ENCODE measurements at regions not wholly inside any gene's neighbourhood (a gene's known extent, or its start where the extent isn't known, plus 50 kb on each side); places are given as distances from the start of the nearest gene placed in this dataset.
"Not testable (repeated sequence)": the region's sequence is repeated elsewhere in the genome, so short reads cannot be mapped to it uniquely, and the experiment has no call there.

DNA sequence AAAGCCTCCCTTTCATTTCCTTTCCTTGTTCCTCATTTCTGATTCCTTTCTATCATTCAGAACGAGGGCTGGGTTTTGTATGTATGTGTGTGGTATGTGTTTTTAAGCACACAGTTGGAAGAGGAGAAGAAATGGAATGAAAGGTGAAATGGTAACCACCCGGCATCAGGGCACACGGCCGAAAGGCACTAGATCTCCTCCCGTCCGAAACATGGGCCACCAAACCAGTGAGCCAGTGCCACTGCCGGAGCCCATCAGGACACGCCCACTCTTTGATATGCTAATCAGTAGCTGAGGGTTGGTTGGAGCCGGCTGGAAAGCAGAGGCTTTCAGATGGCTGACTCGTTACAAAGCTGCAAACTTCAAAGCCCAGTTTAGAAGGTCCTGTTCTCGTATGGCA is 228.6 kb upstream of the JARID2 start:
- no peak for DNase-seq
- TF ChIP-seq, protein P1, sequence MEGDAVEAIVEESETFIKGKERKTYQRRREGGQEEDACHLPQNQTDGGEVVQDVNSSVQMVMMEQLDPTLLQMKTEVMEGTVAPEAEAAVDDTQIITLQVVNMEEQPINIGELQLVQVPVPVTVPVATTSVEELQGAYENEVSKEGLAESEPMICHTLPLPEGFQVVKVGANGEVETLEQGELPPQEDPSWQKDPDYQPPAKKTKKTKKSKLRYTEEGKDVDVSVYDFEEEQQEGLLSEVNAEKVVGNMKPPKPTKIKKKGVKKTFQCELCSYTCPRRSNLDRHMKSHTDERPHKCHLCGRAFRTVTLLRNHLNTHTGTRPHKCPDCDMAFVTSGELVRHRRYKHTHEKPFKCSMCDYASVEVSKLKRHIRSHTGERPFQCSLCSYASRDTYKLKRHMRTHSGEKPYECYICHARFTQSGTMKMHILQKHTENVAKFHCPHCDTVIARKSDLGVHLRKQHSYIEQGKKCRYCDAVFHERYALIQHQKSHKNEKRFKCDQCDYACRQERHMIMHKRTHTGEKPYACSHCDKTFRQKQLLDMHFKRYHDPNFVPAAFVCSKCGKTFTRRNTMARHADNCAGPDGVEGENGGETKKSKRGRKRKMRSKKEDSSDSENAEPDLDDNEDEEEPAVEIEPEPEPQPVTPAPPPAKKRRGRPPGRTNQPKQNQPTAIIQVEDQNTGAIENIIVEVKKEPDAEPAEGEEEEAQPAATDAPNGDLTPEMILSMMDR (IDR thresholded peaks at IDR 0.05; ENCODE audit: partially characterized antibody, unreplicated experiment), result no peak
- Mint-ChIP-seq H3K4me1 (ENCODE audit: low read depth, unreplicated experiment) (peaks cover 10% of the 10 kb centered on the region), H3K27me3 (ENCODE audit: unreplicated experiment) (no peaks in the 10 kb centered on the region), H3K4me3 (ENCODE audit: unreplicated experiment) (no peak overlapping the region), H3K9me3 (ENCODE audit: unreplicated experiment) (peaks cover 6% of the 10 kb centered on the region), H3K27ac (ENCODE audit: unreplicated experiment) (no peak overlapping the region), H3K36me3 (ENCODE audit: unreplicated experiment) (no peaks in the 10 kb centered on the region)

DNA sequence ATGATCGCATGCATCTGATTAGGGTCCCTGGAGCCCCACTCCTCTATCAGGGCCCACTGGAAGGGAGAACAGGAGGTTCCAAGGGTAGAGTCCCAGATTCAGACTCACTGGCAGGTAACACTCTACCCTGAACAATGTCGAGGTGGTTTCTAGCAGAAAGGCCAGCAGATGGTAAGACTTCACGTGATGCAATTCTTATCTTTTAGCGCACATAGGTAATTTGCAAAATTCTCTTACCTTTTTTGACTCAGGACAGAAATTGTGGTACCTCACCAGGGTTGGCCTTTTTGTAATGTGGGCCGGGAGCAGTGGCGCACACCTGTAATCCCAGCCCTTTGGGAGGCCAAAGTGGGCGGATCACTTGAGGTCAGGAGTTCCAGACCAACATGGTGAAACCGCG is 228.1 kb upstream of the JARID2 start:
- no peak for DNase-seq
- H3K4me1 Mint-ChIP-seq (ENCODE audit: low read depth, unreplicated experiment), result peaks cover 10% of the 10 kb centered on the region
- TF ChIP-seq, protein P1 (IDR thresholded peaks at IDR 0.05; ENCODE audit: partially characterized antibody, unreplicated experiment), result no peak
- H3K9me3 Mint-ChIP-seq (ENCODE audit: unreplicated experiment), result peaks cover 6% of the 10 kb centered on the region
- no peaks in the 10 kb centered on the region for H3K27me3 Mint-ChIP-seq (ENCODE audit: unreplicated experiment)
- H3K36me3 Mint-ChIP-seq (ENCODE audit: unreplicated experiment), result no peaks in the 10 kb centered on the region
- H3K27ac Mint-ChIP-seq (ENCODE audit: unreplicated experiment), result no peak overlapping the region
- no peak overlapping the region for H3K4me3 Mint-ChIP-seq (ENCODE audit: unreplicated experiment)

DNA sequence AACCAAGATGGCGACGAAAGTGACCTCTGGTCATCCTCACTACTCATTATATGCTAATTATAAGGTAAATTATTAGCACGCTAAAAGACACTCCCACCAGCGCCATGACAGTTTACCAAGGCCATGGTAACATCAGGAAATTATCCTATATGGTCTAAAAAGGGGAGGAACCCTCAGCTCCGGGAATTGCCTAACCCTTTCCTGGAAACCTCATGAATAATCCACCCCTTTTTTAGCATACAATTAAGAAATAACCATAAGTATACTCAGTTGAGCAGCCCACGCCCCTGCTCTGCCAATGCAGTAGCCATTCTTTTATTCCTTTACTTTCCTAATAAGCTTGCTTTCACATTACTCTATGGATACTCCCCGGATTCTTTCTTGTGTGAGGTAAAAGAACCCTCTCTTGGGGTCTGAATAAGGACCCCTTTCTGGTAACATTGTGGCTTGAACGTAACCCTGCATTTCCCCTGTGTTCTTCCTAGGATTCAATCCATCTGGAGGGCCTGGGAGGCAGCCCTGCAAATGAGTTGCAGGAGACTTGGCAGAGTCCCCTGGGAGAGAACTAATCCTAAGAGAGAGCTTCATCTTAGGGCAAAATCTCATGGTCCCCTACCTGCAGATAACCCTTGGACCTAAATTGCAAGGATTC is 225.6 kb upstream of the JARID2 start:
- Mint-ChIP-seq H3K4me1 (ENCODE audit: low read depth, unreplicated experiment) (peaks cover 10% of the 10 kb centered on the region), H3K27ac (ENCODE audit: unreplicated experiment) (no peak overlapping the region), H3K4me3 (ENCODE audit: unreplicated experiment) (no peak overlapping the region)

DNA sequence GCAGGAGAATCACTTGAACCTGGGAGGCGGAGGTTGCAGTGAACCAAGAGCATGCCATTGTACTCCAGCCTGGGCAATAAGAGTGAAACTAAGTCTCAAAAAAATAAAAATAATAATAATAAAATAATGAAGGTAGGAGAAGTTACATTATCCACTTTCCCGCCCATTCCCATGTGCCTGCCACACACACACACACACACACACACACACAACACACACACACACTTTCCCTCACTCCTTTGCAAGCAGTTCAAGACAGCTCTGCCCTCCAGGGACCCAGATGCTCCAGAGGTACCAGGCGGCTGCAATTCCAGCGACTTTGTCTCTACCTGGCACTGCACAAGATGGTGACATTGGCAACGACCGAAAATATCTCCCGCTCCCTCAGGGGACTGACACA is 224.8 kb upstream of the JARID2 start:
- H3K36me3 Mint-ChIP-seq (ENCODE audit: unreplicated experiment), result no peaks in the 10 kb centered on the region
- peaks cover 10% of the 10 kb centered on the region for H3K4me1 Mint-ChIP-seq (ENCODE audit: low read depth, unreplicated experiment)
- H3K4me3 Mint-ChIP-seq (ENCODE audit: unreplicated experiment), result no peak overlapping the region
- no peak for DNase-seq
- TF ChIP-seq, protein P1 (IDR thresholded peaks at IDR 0.05; ENCODE audit: partially characterized antibody, unreplicated experiment), result no peak
- no peak overlapping the region for H3K27ac Mint-ChIP-seq (ENCODE audit: unreplicated experiment)
- H3K9me3 Mint-ChIP-seq (ENCODE audit: unreplicated experiment), result peaks cover 6% of the 10 kb centered on the region
- H3K27me3 Mint-ChIP-seq (ENCODE audit: unreplicated experiment), result no peaks in the 10 kb centered on the region

More for the DNA sequence above, 225.6 kb upstream of the JARID2 start:
- Mint-ChIP-seq H3K9me3 (ENCODE audit: unreplicated experiment) (peaks cover 6% of the 10 kb centered on the region), H3K36me3 (ENCODE audit: unreplicated experiment) (no peaks in the 10 kb centered on the region), H3K27me3 (ENCODE audit: unreplicated experiment) (no peaks in the 10 kb centered on the region)
- TF ChIP-seq, protein P1 (IDR thresholded peaks at IDR 0.05; ENCODE audit: partially characterized antibody, unreplicated experiment), result no peak
- no peak for DNase-seq

DNA sequence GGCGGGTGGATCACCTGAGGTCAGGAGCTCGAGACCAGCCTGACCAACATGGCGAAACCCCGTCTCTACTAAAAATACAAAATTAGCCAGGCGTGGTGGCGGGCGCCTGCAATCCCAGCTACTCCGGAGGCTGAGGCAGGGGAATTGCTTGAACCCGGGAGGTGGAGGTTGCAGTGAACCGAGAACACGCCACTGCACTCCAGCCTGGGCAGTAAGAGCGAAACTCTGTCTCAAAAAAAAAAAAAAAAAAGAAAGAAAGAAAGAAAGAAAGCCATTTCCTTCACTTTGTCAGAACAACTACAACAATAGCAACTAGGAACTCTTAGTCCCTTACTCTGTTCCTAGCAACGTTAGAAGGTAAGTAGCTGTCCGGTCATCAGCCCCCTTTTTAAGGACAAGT is 222.9 kb upstream of the JARID2 start:
- not testable (repeated sequence) for H3K4me3 Mint-ChIP-seq (ENCODE audit: unreplicated experiment); DNase-seq; H3K27ac Mint-ChIP-seq (ENCODE audit: unreplicated experiment); H3K36me3 Mint-ChIP-seq (ENCODE audit: unreplicated experiment); H3K9me3 Mint-ChIP-seq (ENCODE audit: unreplicated experiment); H3K27me3 Mint-ChIP-seq (ENCODE audit: unreplicated experiment)
- peaks cover 10% of the 10 kb centered on the region for H3K4me1 Mint-ChIP-seq (ENCODE audit: low read depth, unreplicated experiment)

Data from glutamatergic neuron (in vitro differentiated cells).